Osteoblast (primary cell): ENCODE measurements at regions not wholly inside any gene's neighbourhood (a gene's known extent, or its start where the extent isn't known, plus 50 kb on each side); places are given as distances from the start of the nearest gene placed in this dataset.

Source experiments
- DNase-seq: peaks from one replicate; pipeline ENCODE4 v3.0.0; 2011; ENCODE audit warnings: low spot score, mixed read lengths; ENCODE audit not compliant: insufficient read length; ENCODE audit errors: missing footprints
- H2AFZ ChIP-seq: 2 replicates; pipeline ENCODE4 v1.6.0; 2011; ENCODE audit warnings: mild to moderate bottlenecking, low read length
- H3K27ac ChIP-seq: 2 replicates; pipeline ENCODE4 v1.5.1; 2011; ENCODE audit warnings: mild to moderate bottlenecking, low read depth, low read length, moderate library complexity
- H3K27me3 ChIP-seq: 2 replicates; pipeline ENCODE4 v1.6.0; 2012; ENCODE audit warnings: mild to moderate bottlenecking, control low read depth, inconsistent platforms, low read length, moderate library complexity; ENCODE audit not compliant: insufficient read depth
- H3K36me3 ChIP-seq: 2 replicates; pipeline ENCODE4 v1.5.1; 2011; ENCODE audit warnings: mild to moderate bottlenecking, low read length, control low read depth, moderate library complexity; ENCODE audit not compliant: insufficient read depth
- H3K4me1 ChIP-seq: 2 replicates; pipeline ENCODE4 v1.5.1; 2011; ENCODE audit warnings: mild to moderate bottlenecking, low read length, control low read depth, moderate library complexity; ENCODE audit not compliant: insufficient read depth
- H3K4me2 ChIP-seq: 2 replicates; pipeline ENCODE4 v1.6.0; 2011; ENCODE audit warnings: mild to moderate bottlenecking, low read length; ENCODE audit not compliant: insufficient read depth
- H3K4me3 ChIP-seq: fragments of 200-600 bp; sonication (generic); 3 replicates; pipeline ENCODE4 v1.5.1; 2012; ENCODE audit warnings: mild to moderate bottlenecking, low read length, inconsistent platforms; ENCODE audit not compliant: insufficient read depth
- H3K79me2 ChIP-seq: 2 replicates; pipeline ENCODE4 v1.6.0; 2012; ENCODE audit warnings: mild to moderate bottlenecking, low read length, control low read depth, inconsistent platforms; ENCODE audit not compliant: insufficient read depth
- H3K9me3 ChIP-seq: 2 replicates; pipeline ENCODE4 v1.5.1; 2011; ENCODE audit warnings: low read depth, low read length, control low read depth
- H4K20me1 ChIP-seq: 2 replicates; pipeline ENCODE4 v1.6.0; 2012; ENCODE audit warnings: mild to moderate bottlenecking, low read length, control low read depth; ENCODE audit not compliant: insufficient read depth
- CTCF ChIP-seq: IDR thresholded peaks from 2 replicates; pipeline ENCODE4 v1.5.1; 2011; ENCODE audit warnings: mild to moderate bottlenecking, low read depth, low read length, moderate library complexity; ENCODE audit errors: extremely low read depth

DNA sequence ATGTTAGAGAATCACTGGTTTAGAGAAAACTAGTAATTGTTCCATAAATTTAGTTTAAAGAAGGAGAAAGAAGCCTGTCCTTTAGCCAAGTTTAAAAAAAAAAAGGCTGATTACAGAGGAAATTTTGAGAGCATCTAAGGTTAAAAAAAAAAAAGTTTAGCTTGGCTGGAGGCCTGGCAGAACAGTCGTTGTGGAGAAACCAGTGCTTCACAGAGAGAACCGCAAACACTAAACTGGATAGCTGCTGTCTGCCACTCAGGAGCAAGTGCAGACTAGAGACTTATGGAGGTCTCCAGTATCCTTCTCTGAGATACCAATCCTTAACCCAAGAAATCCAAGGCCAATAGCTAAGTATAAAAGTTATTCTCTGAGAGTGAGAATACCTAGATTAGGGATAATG, 84.8 kb upstream of the ANKRD28 start:
- Histone ChIP-seq H3K27ac (no peak overlapping the region), H3K36me3 (no peaks in the 10 kb centered on the region), H3K27me3 (no peaks in the 10 kb centered on the region), H3K4me1 (no peaks in the 10 kb centered on the region), H3K9me3 (no peaks in the 10 kb centered on the region), H3K4me2 (no peak overlapping the region), H3K79me2 (no peaks in the 10 kb centered on the region), H3K4me3 (no peak overlapping the region), H2AFZ (no peak overlapping the region), H4K20me1 (no peaks in the 10 kb centered on the region)
- DNase-seq, result peak; percentile 45
- TF ChIP-seq CTCF, result no peak

- Histone ChIP-seq H3K4me3 (no peak overlapping the region), H3K27ac (no peak overlapping the region), H2AFZ (no peak overlapping the region), H3K4me2 (no peak overlapping the region), H3K27me3 (no peaks in the 10 kb centered on the region), H3K79me2 (no peaks in the 10 kb centered on the region), H3K9me3 (no peaks in the 10 kb centered on the region), H3K36me3 (no peaks in the 10 kb centered on the region), H4K20me1 (no peaks in the 10 kb centered on the region), H3K4me1 (no peaks in the 10 kb centered on the region)
- TF ChIP-seq CTCF, result no peak
- no peak for DNase-seq
Observed at GRCh38 chr3:15884132-15884531, 86.4 kb upstream of the ANKRD28 start.

- Histone ChIP-seq H3K9me3 (no peaks in the 10 kb centered on the region), H3K4me3 (no peak overlapping the region), H3K4me1 (no peaks in the 10 kb centered on the region), H2AFZ (no peak overlapping the region), H3K36me3 (no peaks in the 10 kb centered on the region), H3K79me2 (no peaks in the 10 kb centered on the region), H3K27ac (no peak overlapping the region), H3K4me2 (no peak overlapping the region), H4K20me1 (no peaks in the 10 kb centered on the region), H3K27me3 (no peaks in the 10 kb centered on the region)
- no peak for DNase-seq
- TF ChIP-seq CTCF, result no peak
Observed at GRCh38 chr3:15886521-15886920, 88.7 kb upstream of the ANKRD28 start.

- Histone ChIP-seq H3K4me1 (peaks cover 3% of the 10 kb centered on the region), H3K36me3 (no peaks in the 10 kb centered on the region), H3K4me2 (no peak overlapping the region), H4K20me1 (no peaks in the 10 kb centered on the region), H2AFZ (no peak overlapping the region), H3K27me3 (no peaks in the 10 kb centered on the region), H3K79me2 (no peaks in the 10 kb centered on the region), H3K9me3 (no peaks in the 10 kb centered on the region), H3K4me3 (no peak overlapping the region), H3K27ac (no peak overlapping the region)
- no peak for DNase-seq
- no peak for TF ChIP-seq CTCF
Observed at GRCh38 chr3:15887261-15887660, 89.5 kb upstream of the ANKRD28 start.
